Fibroblast of villous mesenchyme (primary cell): ENCODE measurements at regions not wholly inside any gene's neighbourhood (a gene's known extent, or its start where the extent isn't known, plus 50 kb on each side); places are given as distances from the start of the nearest gene placed in this dataset.
"Not testable (repeated sequence)": the region's sequence is repeated elsewhere in the genome, so short reads cannot be mapped to it uniquely, and the experiment has no call there.

ENCODE experiments used
- DNase-seq: peaks from one replicate; pipeline ENCODE4 v3.0.0-alpha.2; 2010; ENCODE audit warnings: low read depth
- H3K4me3 ChIP-seq: 2 replicates; pipeline ENCODE4 v1.5.1; 2011; ENCODE audit warnings: low read depth, mild to moderate bottlenecking, low read length
- TF ChIP-seq, protein P1 (sequence below): IDR thresholded peaks from 2 replicates; pipeline ENCODE4 v1.5.1; 2012; ENCODE audit warnings: low read depth, mild to moderate bottlenecking, low read length; ENCODE audit not compliant: insufficient read depth

DNA sequence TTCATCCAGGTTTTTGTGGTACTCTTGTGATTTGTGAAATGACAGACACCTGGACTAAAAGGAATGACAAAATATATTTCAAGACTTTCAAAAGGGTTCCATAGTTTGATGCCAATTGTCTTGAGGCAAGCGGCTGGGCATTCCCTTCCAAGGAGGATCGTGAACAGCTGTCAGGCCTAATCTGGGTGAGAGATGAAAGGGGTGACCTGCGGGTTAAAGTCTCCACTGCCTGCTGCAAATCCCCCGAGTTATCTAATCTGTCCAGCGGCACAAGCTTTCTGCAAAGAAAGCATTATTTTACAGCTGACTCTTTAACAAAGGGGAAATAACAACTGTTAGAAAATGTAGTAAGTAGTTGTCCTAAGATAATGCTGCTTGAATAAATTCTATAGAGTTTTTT lies 128.7 kb upstream of the MB21D2 start:
- DNase-seq: no peak
- H3K4me3 ChIP-seq: no peak overlapping the region
- TF ChIP-seq, protein P1, sequence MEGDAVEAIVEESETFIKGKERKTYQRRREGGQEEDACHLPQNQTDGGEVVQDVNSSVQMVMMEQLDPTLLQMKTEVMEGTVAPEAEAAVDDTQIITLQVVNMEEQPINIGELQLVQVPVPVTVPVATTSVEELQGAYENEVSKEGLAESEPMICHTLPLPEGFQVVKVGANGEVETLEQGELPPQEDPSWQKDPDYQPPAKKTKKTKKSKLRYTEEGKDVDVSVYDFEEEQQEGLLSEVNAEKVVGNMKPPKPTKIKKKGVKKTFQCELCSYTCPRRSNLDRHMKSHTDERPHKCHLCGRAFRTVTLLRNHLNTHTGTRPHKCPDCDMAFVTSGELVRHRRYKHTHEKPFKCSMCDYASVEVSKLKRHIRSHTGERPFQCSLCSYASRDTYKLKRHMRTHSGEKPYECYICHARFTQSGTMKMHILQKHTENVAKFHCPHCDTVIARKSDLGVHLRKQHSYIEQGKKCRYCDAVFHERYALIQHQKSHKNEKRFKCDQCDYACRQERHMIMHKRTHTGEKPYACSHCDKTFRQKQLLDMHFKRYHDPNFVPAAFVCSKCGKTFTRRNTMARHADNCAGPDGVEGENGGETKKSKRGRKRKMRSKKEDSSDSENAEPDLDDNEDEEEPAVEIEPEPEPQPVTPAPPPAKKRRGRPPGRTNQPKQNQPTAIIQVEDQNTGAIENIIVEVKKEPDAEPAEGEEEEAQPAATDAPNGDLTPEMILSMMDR: no peak

DNA sequence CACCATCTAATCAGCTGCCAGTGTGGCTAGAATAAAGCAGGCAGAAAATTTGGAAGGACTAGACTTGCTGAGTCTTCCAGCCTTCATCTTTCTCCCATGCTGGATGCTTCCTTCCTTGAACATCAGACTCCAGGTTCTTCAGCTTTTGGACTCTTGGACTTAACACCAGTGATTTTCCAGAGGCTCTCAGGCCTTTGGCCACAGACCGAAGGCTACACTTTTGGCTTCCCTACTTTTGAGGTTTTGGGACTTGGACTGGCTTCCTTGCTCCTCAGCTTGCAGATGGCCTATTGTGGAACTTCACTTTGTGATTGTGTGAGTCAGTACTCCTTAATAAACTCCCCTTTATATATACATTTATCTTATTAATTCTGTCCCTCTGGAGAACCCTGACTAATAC lies 129.8 kb upstream of the MB21D2 start:
- H3K4me3 ChIP-seq, DNase-seq: not testable (repeated sequence)

DNA sequence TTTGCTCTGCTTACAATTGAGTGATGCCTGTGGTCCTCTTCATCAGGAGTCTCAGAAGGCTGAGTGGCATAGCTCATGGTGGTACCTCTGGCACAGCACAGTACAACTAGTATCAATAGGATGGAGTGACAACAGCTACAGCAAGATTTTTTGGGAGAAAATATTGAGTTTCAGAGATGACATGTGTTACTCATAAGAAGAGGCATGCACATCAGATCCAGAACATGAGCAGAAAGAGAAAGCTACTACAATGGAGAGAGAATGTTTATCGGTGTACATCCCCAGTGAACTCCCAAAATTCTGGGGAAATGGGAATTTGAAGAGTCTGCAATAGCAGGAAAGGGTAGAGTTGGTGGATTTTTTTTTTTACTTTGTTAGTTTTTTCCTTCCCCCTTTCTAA lies 130.5 kb upstream of the MB21D2 start:
- no peak for DNase-seq
- no peak overlapping the region for H3K4me3 ChIP-seq
- TF ChIP-seq, protein P1: no peak

DNA sequence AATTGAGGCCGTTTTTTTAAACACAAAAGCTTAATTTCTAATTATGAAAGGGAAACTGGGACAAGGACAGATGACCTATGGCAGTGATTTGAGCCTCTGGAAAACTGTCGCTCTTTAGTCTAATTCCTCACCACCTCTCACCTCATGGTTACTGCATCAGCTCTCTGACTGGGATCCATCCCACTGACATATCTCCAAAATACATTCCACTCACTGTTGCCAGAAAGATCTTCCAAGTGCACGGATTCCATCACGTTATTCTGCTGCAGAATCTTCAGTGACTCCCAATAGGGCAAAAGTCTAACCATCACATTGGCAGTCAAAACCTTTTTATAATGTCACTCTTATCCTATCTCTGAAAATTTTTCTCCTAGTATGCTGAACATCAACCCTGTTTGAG lies 132.3 kb upstream of the MB21D2 start:
- H3K4me3 ChIP-seq: no peak overlapping the region
- TF ChIP-seq, protein P1: no peak
- DNase-seq: no peak

DNA sequence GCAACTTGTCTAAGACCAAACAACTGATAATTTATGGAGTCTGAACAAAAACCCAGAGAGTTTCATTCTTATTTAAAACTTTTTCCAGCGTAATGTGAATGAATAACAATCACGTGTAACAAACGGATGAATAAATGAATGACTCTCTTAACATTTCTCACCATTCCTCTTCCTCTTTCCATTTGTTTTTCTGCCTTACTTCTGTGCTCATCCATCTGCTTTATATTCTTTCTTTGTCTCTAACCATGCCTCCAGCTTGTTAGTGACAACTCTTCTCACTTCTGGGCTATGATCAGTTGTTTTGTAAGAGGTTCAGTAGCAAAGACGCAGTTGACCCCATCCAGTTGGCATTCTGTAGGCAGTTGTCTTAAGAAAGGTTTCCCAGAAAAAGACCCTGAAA lies 133.7 kb upstream of the MB21D2 start:
- H3K4me3 ChIP-seq: no peak overlapping the region
- TF ChIP-seq, protein P1: no peak
- DNase-seq: no peak

DNA sequence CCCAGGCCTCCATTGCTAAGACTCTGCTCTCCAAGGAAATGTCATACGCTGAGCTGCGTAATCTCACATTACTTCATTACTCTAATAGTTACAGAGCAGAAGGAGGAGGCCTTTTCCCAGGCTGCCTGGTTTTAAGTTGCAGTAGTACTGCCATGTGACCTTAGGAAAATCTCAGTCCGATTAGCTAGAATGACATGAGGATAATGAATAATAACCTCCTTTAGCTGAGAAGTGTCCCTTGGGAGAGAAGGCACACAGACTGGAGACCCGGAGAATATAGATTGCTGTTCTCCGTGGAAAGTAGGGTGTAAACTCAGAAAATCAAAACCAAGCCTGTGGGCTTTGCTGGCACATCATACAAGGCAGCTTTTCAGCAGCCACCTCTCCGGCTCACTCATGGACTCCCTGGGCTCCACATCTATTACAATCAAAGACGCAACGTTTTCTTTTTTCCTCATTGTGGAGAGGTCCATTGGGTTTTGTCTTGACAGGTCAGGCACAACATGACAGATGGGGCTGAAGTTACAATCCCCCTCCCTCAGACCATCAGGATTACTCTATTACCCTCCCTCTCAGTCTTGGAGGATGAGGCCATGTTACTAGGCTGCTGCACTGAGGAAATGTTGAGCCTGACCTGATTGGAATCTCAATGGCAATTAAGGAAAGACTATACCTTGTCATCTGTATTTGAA lies 134.8 kb upstream of the MB21D2 start:
- TF ChIP-seq, protein P1: no peak

DNA sequence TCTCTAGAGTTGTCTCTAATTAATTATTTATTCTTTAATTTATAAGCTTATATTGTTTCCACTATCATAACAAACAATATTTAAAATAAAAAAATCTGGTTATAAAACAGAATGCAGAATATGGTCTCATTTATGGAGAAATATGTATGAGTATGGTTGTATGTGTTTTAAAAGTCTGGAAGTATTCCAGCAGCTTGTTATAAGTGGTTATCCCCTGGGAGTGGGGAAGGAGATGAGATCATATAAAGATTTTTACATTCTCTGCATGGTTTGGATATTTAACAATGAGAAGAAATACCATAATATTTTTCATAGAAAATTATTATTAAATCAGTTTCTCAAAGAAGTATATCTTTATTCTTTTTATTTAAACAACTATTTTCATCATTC lies 135.4 kb upstream of the MB21D2 start:
- no peak overlapping the region for H3K4me3 ChIP-seq
- TF ChIP-seq, protein P1: no peak
- DNase-seq: no peak

More for the DNA sequence above, 134.8 kb upstream of the MB21D2 start:
- no peak overlapping the region for H3K4me3 ChIP-seq
- no peak for DNase-seq
